Stimulated activated CD8-positive, alpha-beta memory T cell treated with anti-CD3 and anti-CD28 coated beads, Interleukin-12 subunit alpha, Interleukin-12 subunit beta, amount 100 ng/mL, for 24 hours (primary cell): ENCODE measurements at regions not wholly inside any gene's neighbourhood (a gene's known extent, or its start where the extent isn't known, plus 50 kb on each side); places are given as distances from the start of the nearest gene placed in this dataset.

Source experiments
- DNase-seq: peaks from one replicate; pipeline ENCODE4 v3.0.0-alpha.2; 2020; ENCODE audit errors: extremely low read depth

DNA sequence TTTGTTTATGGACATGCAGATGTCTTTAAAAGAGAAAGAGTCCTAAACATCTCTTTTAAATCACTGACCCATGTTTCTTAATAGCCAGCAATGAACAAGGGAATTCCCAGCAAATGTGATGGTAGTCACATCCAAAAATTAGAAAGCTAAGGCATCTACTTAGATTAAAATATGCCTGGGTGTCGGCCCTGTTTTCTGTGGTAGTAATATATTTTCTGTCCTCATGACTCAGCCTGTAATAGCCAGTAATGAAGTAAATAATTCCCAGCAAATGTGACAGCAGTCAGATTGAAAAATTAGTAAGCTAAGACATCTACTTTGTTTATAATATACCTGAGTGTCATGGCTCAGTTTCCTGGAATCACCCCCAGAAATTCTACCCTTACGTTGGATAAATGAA is 60.6 kb upstream of the MYRIP start:
- DNase-seq = no peak

DNA sequence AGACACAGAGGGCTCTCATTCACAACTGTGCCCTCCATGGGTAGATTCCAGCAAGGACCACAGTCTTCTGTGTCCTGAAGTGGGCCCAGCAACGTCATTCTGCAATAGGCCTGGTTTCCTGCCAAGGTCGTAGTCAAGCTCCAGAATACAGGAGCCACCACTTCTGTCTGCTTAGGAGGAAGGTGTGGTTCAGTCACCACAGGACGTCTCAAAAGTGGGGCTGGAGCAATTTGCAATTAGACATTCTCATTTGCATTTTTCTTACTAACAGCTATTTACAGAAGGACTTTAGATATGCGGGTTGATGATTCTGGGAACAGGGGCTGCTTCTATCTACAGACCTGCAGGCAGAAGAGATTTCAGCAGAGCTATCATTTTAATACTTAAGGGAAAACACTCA is 58.7 kb upstream of the MYRIP start:
- no peak for DNase-seq

DNA sequence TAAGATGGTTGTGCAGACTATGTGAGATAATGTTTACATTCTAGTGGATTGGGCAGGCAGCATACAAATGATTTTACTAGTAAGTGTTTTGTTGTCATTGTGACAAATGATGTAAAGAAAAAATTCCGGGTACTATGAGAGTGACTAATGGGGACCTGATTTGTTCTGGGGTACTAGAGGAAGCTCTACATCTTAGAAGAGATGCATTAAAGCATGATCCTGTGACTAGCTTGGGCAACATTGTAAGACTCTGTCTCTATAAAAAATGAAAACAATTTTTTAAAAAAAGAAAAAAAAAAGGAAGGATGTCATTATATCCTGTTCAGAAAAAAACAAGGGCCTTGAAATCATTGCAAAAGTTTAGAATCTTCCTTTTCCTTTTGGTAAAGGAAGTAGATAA is 58.1 kb upstream of the MYRIP start:
- DNase-seq = no peak

DNA sequence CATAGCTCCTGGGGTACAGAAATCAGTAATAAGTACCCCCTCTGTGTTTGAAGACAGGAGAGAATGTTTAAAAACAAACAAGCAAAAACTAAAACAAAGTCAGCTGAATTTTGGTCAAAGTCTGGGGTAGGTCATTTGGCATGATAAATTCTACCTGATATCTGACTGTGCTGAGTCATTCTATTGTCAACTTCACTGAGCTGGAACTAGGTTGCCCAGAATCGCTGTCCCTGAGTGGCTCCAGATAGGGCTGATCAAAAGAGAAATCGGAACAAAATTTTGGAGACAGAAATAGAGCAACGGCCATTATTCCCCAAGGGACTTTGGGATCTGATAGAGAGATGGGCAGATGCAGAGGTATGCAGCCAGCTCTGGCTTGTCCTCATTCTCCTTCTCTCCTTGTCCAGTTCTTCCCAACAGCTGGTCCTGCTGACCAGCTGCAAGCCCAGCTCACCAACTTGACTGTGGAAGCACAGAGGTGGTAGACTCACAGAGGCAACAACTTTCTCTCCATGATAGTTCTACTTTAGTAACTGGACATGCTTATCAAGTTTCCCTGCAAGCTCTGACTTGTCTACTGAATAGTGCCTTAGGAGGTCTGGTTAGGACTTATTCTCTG is 57.3 kb upstream of the MYRIP start:
- DNase-seq = no peak

DNA sequence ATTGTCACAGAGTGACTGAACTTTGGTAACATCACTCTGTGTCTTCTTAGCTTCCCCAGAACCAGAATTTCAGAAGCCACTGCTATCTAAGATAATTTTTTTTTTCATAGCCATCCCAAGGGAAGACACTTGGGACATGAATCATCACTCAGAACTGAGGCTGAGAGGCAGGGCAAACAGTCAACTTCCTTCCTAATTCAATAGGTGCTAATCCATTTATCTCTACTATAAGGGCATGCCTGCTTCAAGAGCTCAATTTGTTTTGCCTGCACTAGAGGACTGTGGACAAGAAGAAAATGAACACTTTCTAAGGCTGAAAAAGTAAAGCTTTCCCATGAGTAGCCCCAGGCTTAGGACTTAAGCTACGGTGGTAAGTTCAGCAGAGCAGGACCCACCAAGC is 56.7 kb upstream of the MYRIP start:
- no peak for DNase-seq

DNA sequence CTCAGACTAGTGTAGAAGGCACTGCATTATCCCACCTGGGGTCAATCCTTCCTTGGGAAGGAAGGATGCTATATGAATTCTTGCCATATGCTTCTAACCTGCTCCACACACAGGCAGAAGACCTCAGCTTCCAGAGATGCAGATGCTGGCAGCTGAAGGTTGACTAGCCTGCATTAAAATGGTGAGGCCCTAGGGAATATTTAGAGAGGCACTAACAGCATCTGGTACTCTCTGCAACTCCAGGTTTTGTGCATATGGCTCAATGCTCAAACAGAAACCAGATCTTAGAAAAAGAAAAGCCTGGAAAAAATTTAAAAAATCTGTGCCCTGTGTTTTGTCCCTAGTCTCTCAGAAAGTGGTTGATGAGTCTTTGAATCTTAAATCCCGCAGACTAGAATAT is 56.0 kb upstream of the MYRIP start:
- no peak for DNase-seq

DNA sequence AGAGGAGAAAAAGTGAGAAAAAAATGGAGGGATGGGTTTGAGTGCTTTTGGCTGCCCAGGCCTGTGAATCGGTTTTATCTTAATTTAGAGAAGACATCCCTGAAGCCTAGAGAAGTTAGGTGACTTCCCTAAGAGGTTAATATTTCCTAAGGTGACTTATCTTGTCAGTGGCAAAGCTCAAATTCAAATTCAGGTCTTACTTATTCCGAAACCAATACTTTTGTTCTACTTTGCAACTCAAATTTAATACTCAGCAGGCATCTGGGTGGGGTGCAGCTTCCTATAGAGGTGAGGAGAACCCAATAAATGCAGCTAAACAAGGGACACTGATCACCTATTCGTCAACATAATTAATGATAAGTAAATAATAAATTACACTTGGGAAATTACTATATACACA is 54.9 kb upstream of the MYRIP start:
- no peak for DNase-seq

DNA sequence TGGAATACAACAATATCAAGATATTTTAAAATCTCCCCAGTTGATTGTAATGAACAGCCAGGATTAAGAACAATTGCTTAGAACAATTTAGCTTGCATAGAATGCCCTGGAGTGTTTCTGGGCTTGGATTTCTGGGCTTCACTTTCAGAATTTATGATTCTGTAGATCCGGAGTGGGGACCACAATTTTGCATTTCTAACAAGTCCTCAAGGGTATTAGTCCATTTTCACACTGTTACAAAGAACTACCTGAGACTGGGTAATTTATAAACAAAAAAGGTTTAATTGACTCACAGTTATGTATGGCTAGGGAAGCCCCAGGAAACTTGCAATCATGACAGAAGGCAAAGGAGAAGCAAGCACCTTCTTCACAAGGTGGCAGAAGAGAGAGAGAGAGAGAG is 54.3 kb upstream of the MYRIP start:
- DNase-seq = no peak

DNA sequence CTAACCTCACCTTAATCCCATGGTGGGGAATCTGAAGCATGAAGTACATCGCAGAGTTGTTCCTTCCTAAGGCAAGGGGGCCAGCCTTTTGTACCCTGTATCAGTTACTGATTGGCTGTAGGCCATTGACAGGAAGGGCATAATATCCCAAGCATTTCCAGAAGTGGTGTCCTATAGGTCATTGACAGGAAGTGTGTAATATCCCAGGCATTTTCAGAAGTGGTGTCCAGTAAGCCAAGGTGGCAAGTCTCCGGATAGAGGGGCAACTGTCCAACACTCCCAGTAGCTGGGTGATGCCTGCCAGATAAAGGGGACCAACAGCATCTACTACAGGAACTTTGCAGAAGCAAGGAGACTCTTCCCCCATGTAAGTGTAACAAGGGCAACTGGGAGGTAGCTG is 52.1 kb upstream of the MYRIP start:
- DNase-seq = no peak
